C4-2B (cell line): ENCODE measurements at regions not wholly inside any gene's neighbourhood (a gene's known extent, or its start where the extent isn't known, plus 50 kb on each side); places are given as distances from the start of the nearest gene placed in this dataset.

Source experiments
- CTCF ChIP-seq: fragments of 450-650 bp; conservative IDR thresholded peaks from 2 replicates; pipeline ENCODE4 v1.5.1; 2017; ENCODE audit warnings: mild to moderate bottlenecking
- ZFX ChIP-seq: fragments of 450-650 bp; IDR thresholded peaks from 2 replicates; pipeline ENCODE4 v1.6.1; 2017

DNA sequence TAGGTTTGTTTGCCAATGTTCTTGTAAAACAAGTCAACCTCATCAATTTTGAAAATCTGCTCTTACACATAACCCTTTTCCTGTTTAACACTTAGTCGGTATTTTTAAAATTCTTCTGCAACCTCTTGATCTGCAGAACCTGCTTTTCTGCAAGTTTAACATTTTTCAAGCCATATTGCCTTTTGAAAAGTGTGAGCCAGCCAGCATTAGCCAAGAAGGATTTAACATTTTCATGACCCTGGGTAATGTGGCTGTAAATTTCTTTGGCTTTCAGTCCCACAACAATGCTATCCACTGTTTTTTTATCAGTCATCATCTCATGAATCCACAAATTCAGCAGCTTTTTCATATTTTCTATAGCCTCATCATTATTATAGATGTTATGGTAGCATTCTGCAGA lies 956.5 kb downstream of the FAT4 start:
- no peak for TF ChIP-seq CTCF
- TF ChIP-seq ZFX = no peak
